SU-DHL-6 (cell line): ENCODE measurements at regions not wholly inside any gene's neighbourhood (a gene's known extent, or its start where the extent isn't known, plus 50 kb on each side); places are given as distances from the start of the nearest gene placed in this dataset.
"Not testable (repeated sequence)": the region's sequence is repeated elsewhere in the genome, so short reads cannot be mapped to it uniquely, and the experiment has no call there.

Source experiments
- CTCF ChIP-seq: fragments of 200-600 bp; sonication (generic); IDR thresholded peaks from one replicate; pipeline ENCODE4 v1.5.1; 2017; ENCODE audit warnings: antibody characterized with exemption, mild to moderate bottlenecking, low read length, moderate library complexity; ENCODE audit not compliant: insufficient read depth, poor library complexity, severe bottlenecking
- EZH2phosphoT487 ChIP-seq: fragments of 200-600 bp; sonication (generic), shearing (Covaris generic); conservative IDR thresholded peaks from 2 replicates; pipeline ENCODE4 v1.6.1; 2018; ENCODE audit warnings: mild to moderate bottlenecking, antibody characterized with exemption, low read length, moderate library complexity, mixed read lengths

- TF ChIP-seq CTCF, EZH2phosphoT487: not testable (repeated sequence)
These were observed 124.9 kb downstream of the CRYBB2 start for GRCh38 chr22:25344366-25344765.
